GM12878 (cell line): ENCODE measurements at regions not wholly inside any gene's neighbourhood (a gene's known extent, or its start where the extent isn't known, plus 50 kb on each side); places are given as distances from the start of the nearest gene placed in this dataset.

Experiments
- BCL11A ChIP-seq: IDR thresholded peaks from 2 replicates; pipeline ENCODE4 v1.6.1; 2011; ENCODE audit warnings: low read depth, low read length
- CBFB ChIP-seq: IDR thresholded peaks from 2 replicates; pipeline ENCODE4 v1.6.1; 2016; ENCODE audit warnings: antibody characterized with exemption, low read depth
- DPF2 ChIP-seq: fragments of 450-650 bp; IDR thresholded peaks from 2 replicates; pipeline ENCODE4 v1.6.1; 2017; ENCODE audit warnings: mild to moderate bottlenecking
- EGR1 ChIP-seq, 2 experiments: IDR thresholded peaks; 1 replicate in 1 of 2; 2 replicates in 1 of 2; pipeline ENCODE4 v1.6.1; 2011 to 2012; ENCODE audit warnings: low read depth in 2 of 2, low read length in 2 of 2, borderline replicate concordance in 1 of 2, mild to moderate bottlenecking in 1 of 2, moderate library complexity in 1 of 2
- FOXK2 ChIP-seq: fragments of 450-650 bp; IDR thresholded peaks from 2 replicates; pipeline ENCODE4 v1.6.1; 2017; ENCODE audit warnings: mild to moderate bottlenecking, moderate library complexity
- GATAD2B ChIP-seq: fragments of 450-650 bp; conservative IDR thresholded peaks from 2 replicates; pipeline ENCODE4 v1.6.1; 2017; ENCODE audit warnings: low read depth, mild to moderate bottlenecking, moderate library complexity
- KAT2A ChIP-seq: conservative IDR thresholded peaks from 2 replicates; pipeline ENCODE4 v1.6.1; 2011; ENCODE audit warnings: low read depth, low read length; ENCODE audit not compliant: control insufficient read depth
- KLF5 ChIP-seq: fragments of 450-650 bp; IDR thresholded peaks from 2 replicates; pipeline ENCODE4 v1.6.1; 2014; ENCODE audit warnings: mild to moderate bottlenecking; ENCODE audit not compliant: partially characterized antibody
- MTA3 ChIP-seq: IDR thresholded peaks from 2 replicates; pipeline ENCODE4 v1.6.1; 2012; ENCODE audit warnings: low read length, inconsistent platforms, borderline replicate concordance
- NFYA ChIP-seq: IDR thresholded peaks from 2 replicates; pipeline ENCODE4 v1.6.1; 2011; ENCODE audit warnings: low read depth, mild to moderate bottlenecking, low read length, improper control_type of control experiment, borderline replicate concordance
- POU2F2 ChIP-seq: IDR thresholded peaks from 3 replicates; pipeline ENCODE4 v1.6.1; 2011; ENCODE audit warnings: low read depth, mild to moderate bottlenecking, low read length, borderline replicate concordance
- RBBP5 ChIP-seq: fragments of 200-600 bp; sonication (generic); conservative IDR thresholded peaks from 2 replicates; pipeline ENCODE4 v1.6.1; 2016
- RCOR1 ChIP-seq: conservative IDR thresholded peaks from 2 replicates; pipeline ENCODE4 v1.6.1; 2012; ENCODE audit warnings: low read depth, low read length, improper control_type of control experiment
- SIX5 ChIP-seq: IDR thresholded peaks from 2 replicates; pipeline ENCODE4 v1.6.1; 2011; ENCODE audit warnings: mild to moderate bottlenecking, low read depth, low read length, moderate library complexity; ENCODE audit not compliant: severe bottlenecking
- SMC3 ChIP-seq: IDR thresholded peaks from 2 replicates; pipeline ENCODE4 v1.6.1; 2011; ENCODE audit warnings: low read length, improper control_type of control experiment, borderline replicate concordance
- SUPT20H ChIP-seq: IDR thresholded peaks from 2 replicates; pipeline ENCODE4 v1.6.1; 2011; ENCODE audit warnings: low read depth, mild to moderate bottlenecking, low read length, moderate library complexity, borderline replicate concordance; ENCODE audit not compliant: control insufficient read depth
- TAF1 ChIP-seq: IDR thresholded peaks from 2 replicates; pipeline ENCODE4 v1.6.1; 2011; ENCODE audit warnings: mild to moderate bottlenecking, low read depth, low read length, borderline replicate concordance
- WRNIP1 ChIP-seq: IDR thresholded peaks from 2 replicates; pipeline ENCODE4 v1.6.1; 2011; ENCODE audit warnings: low read depth, low read length, improper control_type of control experiment, borderline replicate concordance
- ZNF24 ChIP-seq: fragments of 450-650 bp; IDR thresholded peaks from 2 replicates; pipeline ENCODE4 v1.6.1; 2017; ENCODE audit warnings: antibody characterized with exemption, mild to moderate bottlenecking
- ZNF274 ChIP-seq: IDR thresholded peaks from one replicate; pipeline ENCODE4 v1.8.0; 2011; ENCODE audit not compliant: insufficient read length, insufficient read depth
- TF ChIP-seq, protein P1 (sequence below): IDR thresholded peaks from 2 replicates; pipeline ENCODE4 v1.6.1; 2011; ENCODE audit warnings: borderline replicate concordance, low read depth, mild to moderate bottlenecking, moderate library complexity, low read length; ENCODE audit not compliant: insufficient read depth, poor library complexity, severe bottlenecking
- TF ChIP-seq, protein P2 (sequence below): IDR thresholded peaks from 2 replicates; pipeline ENCODE4 v1.6.1; 2012; ENCODE audit warnings: low read depth, low read length, improper control_type of control experiment
- TF ChIP-seq, protein P3 (sequence below): IDR thresholded peaks from 2 replicates; pipeline ENCODE4 v1.6.1; 2011; ENCODE audit warnings: borderline replicate concordance, low read depth, mild to moderate bottlenecking, moderate library complexity, mixed read lengths, low read length; ENCODE audit not compliant: insufficient read depth; ENCODE audit errors: extremely low read length
- TF ChIP-seq, protein P4 (sequence below): fragments of 450-650 bp; formaldehyde crosslinking; IDR thresholded peaks from 2 replicates; pipeline ENCODE4 v1.5.0; 2022; ENCODE audit warnings: mild to moderate bottlenecking, missing genetic modification characterization

DNA sequence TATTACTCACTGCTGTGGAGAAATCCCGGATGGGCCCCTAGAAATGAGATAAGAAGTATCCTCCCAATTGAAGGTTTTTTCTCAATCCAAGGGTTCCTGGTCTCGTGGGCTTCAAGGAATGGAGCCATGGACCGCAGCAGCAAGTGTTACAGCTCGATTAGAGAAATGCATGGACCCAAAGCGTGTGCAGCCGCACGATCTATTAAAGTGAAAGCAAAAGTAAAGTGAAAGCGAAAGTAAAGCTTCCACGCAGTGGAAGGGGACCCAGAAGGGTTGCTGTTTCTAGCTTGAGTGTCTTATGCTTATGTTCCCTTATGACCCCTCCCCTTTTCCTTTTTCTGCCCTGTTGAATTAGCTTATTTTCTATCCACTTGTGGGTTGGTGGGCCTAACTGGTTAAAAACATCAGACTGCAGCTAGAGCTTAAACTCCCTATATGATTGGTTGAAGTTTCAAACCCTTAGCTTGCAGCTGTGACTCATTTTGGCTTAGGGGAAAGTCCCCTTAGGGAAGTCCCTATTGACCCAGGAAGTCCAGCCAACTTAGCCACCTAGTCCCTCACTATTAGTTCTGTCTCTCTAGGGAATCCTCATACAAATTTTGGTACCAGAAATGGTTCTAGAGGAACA lies 1111.8 kb downstream of the TAF11L14 start (continued):
- TF ChIP-seq, protein P1, sequence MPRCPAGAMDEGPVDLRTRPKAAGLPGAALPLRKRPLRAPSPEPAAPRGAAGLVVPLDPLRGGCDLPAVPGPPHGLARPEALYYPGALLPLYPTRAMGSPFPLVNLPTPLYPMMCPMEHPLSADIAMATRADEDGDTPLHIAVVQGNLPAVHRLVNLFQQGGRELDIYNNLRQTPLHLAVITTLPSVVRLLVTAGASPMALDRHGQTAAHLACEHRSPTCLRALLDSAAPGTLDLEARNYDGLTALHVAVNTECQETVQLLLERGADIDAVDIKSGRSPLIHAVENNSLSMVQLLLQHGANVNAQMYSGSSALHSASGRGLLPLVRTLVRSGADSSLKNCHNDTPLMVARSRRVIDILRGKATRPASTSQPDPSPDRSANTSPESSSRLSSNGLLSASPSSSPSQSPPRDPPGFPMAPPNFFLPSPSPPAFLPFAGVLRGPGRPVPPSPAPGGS: peak; percentile 52
- 0 out of 2 replicates have a peak, but pooled peaks have one; percentile 54 for TF ChIP-seq MTA3
- TF ChIP-seq GATAD2B: no peak
- TF ChIP-seq RCOR1: no peak
- TF ChIP-seq NFYA: no peak
- TF ChIP-seq WRNIP1: no peak
- TF ChIP-seq SIX5: no peak
- no peak; the same call in 1 of the 2 replicates for TF ChIP-seq CBFB
- TF ChIP-seq POU2F2: peak; percentile 50; the same call in 2 of the 3 replicates
- 0 out of 2 replicates have a peak, but pooled peaks have one; percentile 66 for TF ChIP-seq TAF1
- no peak for TF ChIP-seq ZNF24
- no peak for TF ChIP-seq SUPT20H
- TF ChIP-seq, protein P2, sequence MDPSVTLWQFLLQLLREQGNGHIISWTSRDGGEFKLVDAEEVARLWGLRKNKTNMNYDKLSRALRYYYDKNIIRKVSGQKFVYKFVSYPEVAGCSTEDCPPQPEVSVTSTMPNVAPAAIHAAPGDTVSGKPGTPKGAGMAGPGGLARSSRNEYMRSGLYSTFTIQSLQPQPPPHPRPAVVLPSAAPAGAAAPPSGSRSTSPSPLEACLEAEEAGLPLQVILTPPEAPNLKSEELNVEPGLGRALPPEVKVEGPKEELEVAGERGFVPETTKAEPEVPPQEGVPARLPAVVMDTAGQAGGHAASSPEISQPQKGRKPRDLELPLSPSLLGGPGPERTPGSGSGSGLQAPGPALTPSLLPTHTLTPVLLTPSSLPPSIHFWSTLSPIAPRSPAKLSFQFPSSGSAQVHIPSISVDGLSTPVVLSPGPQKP: no peak
- TF ChIP-seq EGR1 (IDR thresholded peaks at IDR 0.05; ENCODE audit: borderline replicate concordance in 1 of 2, low read depth in 2 of 2, low read length in 2 of 2): no peak
- TF ChIP-seq, protein P3, sequence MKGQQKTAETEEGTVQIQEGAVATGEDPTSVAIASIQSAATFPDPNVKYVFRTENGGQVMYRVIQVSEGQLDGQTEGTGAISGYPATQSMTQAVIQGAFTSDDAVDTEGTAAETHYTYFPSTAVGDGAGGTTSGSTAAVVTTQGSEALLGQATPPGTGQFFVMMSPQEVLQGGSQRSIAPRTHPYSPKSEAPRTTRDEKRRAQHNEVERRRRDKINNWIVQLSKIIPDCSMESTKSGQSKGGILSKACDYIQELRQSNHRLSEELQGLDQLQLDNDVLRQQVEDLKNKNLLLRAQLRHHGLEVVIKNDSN: no peak
- TF ChIP-seq KLF5: no peak
- no peak for TF ChIP-seq KAT2A
- 0 out of 2 replicates have a peak, but pooled peaks have one; percentile 7 for TF ChIP-seq BCL11A
- peak; percentile 38; the same call in 1 of the 2 replicates for TF ChIP-seq DPF2
- no peak for TF ChIP-seq RBBP5
- TF ChIP-seq, protein P4, sequence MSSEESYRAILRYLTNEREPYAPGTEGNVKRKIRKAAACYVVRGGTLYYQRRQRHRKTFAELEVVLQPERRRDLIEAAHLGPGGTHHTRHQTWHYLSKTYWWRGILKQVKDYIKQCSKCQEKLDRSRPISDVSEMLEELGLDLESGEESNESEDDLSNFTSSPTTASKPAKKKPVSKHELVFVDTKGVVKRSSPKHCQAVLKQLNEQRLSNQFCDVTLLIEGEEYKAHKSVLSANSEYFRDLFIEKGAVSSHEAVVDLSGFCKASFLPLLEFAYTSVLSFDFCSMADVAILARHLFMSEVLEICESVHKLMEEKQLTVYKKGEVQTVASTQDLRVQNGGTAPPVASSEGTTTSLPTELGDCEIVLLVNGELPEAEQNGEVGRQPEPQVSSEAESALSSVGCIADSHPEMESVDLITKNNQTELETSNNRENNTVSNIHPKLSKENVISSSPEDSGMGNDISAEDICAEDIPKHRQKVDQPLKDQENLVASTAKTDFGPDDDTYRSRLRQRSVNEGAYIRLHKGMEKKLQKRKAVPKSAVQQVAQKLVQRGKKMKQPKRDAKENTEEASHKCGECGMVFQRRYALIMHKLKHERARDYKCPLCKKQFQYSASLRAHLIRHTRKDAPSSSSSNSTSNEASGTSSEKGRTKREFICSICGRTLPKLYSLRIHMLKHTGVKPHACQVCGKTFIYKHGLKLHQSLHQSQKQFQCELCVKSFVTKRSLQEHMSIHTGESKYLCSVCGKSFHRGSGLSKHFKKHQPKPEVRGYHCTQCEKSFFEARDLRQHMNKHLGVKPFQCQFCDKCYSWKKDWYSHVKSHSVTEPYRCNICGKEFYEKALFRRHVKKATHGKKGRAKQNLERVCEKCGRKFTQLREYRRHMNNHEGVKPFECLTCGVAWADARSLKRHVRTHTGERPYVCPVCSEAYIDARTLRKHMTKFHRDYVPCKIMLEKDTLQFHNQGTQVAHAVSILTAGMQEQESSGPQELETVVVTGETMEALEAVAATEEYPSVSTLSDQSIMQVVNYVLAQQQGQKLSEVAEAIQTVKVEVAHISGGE (CRISPR knock-in tag): no peak
- no peak for TF ChIP-seq FOXK2
- TF ChIP-seq SMC3: no peak
- TF ChIP-seq ZNF274: no peak
